ENCODE measurements at regions not wholly inside any gene's neighbourhood (a gene's known extent, or its start where the extent isn't known, plus 50 kb on each side); places are given as distances from the start of the nearest gene placed in this dataset.

DNA sequence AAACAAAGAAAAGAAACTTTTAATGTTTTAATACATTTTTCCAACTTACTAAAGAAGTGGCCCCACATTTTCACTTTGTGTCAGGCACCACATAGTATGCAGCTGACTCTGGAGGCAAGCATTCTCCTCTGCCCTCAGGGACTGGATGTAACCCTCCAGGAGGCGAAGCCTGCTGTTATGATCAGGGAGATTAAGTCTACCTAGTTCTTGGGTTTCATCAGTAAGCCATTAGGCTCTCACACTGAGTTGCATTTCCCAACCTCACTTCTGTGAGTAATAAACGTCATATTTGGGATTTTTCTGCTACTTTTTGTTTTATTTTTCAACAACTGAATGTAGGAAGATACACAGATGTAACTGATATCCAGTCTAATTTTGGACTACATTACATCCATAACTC lies 101.2 kb upstream of the LRFN5 start:
- H3K4me3 ChIP-seq (replicated peaks in 1 of 3; ENCODE audit: insufficient read depth in 1 of 3, low read depth in 2 of 3, low read length in 3 of 3), result no peak overlapping the region
- TF ChIP-seq, protein P1, sequence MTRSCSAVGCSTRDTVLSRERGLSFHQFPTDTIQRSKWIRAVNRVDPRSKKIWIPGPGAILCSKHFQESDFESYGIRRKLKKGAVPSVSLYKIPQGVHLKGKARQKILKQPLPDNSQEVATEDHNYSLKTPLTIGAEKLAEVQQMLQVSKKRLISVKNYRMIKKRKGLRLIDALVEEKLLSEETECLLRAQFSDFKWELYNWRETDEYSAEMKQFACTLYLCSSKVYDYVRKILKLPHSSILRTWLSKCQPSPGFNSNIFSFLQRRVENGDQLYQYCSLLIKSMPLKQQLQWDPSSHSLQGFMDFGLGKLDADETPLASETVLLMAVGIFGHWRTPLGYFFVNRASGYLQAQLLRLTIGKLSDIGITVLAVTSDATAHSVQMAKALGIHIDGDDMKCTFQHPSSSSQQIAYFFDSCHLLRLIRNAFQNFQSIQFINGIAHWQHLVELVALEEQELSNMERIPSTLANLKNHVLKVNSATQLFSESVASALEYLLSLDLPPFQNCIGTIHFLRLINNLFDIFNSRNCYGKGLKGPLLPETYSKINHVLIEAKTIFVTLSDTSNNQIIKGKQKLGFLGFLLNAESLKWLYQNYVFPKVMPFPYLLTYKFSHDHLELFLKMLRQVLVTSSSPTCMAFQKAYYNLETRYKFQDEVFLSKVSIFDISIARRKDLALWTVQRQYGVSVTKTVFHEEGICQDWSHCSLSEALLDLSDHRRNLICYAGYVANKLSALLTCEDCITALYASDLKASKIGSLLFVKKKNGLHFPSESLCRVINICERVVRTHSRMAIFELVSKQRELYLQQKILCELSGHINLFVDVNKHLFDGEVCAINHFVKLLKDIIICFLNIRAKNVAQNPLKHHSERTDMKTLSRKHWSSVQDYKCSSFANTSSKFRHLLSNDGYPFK (CRISPR knock-in tag; IDR thresholded peaks at IDR 0.05; ENCODE audit: borderline replicate concordance), result no peak
- no peak for TF ChIP-seq FOSL2 (CRISPR knock-in tag; IDR thresholded peaks at IDR 0.05)
- TF ChIP-seq TRIM24 (CRISPR knock-in tag; IDR thresholded peaks at IDR 0.05), result no peak
- no peak for TF ChIP-seq ZNF205 (CRISPR knock-in tag; IDR thresholded peaks at IDR 0.05)
- TF ChIP-seq ZFP90 (CRISPR knock-in tag; IDR thresholded peaks at IDR 0.05; ENCODE audit: borderline replicate concordance), result no peak
- no peak for TF ChIP-seq ZNF121 (CRISPR knock-in tag; IDR thresholded peaks at IDR 0.05)
- H3K4me1 ChIP-seq (ENCODE audit: insufficient read depth, low read length), result no peaks in the 10 kb centered on the region
- H4K20me1 ChIP-seq (ENCODE audit: insufficient read depth, low read length), result no peaks in the 10 kb centered on the region
- in situ Hi-C loops (cut with HindIII; ENCODE audit: extremely low pct_ligation_motif_present, low pct_unique_long_range_greater_than_20kb), result no loop called here
- no peak overlapping the region for H2AFZ ChIP-seq (ENCODE audit: low read length)
- H3K4me2 ChIP-seq (ENCODE audit: low read depth, low read length), result no peak overlapping the region
- intact Hi-C loops (cut with micrococcal nuclease; ENCODE audit: unreplicated experiment), result no loop called here
- no peak for ATAC-seq
- H3K79me2 ChIP-seq (ENCODE audit: insufficient read depth, low read length), result no peaks in the 10 kb centered on the region
- peaks cover 65% of the 10 kb centered on the region for H3K9me3 ChIP-seq (ENCODE audit: low read length)
- no peak overlapping the region for H3K27ac ChIP-seq (ENCODE audit: extremely low read length, insufficient read depth, low read length)
- ChIA-PET POLR2A (no interaction called here), CTCF (ENCODE audit: low intra/inter-chr PET ratio, low total read pairs) (no interaction called here)
- WGBS (ENCODE audit: low lambda C conversion rate), result 5% methylated on average over 2 of the region's 2 CpGs
- DNase-seq (ENCODE audit: low spot score), result no peak
- no peaks in the 10 kb centered on the region for H3K36me3 ChIP-seq (replicated peaks in 1 of 2; ENCODE audit: control insufficient read depth in 1 of 2, insufficient read depth in 2 of 2, low read length in 2 of 2)
- no peak for FAIRE-seq
- no peak overlapping the region for H3K9ac ChIP-seq (ENCODE audit: insufficient read depth, low read depth, low read length)
- no peaks in the 10 kb centered on the region for H3K27me3 ChIP-seq (ENCODE audit: control insufficient read depth in 1 of 2, insufficient read depth in 2 of 2, low read length in 2 of 2)
- no TSS peak for BruUV-seq (replicated peaks)

DNA sequence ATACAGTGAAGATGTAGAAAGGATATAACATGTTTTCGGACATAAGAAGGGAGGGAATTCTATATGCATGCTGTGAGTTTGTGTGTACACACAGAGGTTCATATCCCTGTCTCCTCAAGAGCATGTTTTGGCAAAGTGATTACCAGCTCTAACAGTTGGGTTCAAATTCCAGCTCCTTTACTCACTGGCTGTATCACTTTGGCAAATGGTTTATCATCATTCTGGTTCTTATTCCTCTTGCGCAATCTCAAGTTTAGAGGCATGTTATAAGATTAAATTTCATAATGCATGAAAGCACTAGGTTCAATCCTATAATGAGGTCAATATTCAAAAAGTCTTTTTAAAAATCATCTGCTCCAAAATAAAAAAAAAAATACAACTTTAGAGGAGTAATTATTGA lies 107.7 kb upstream of the LRFN5 start:
- ChIA-PET CTCF (ENCODE audit: low intra/inter-chr PET ratio, low total read pairs) (no interaction called here), POLR2A (no interaction called here)
- BruUV-seq (replicated peaks), result no TSS peak
- no peak overlapping the region for H2AFZ ChIP-seq (ENCODE audit: low read length)
- ATAC-seq (no peak), DNase-seq (ENCODE audit: low spot score) (no peak), FAIRE-seq (no peak)
- H3K9me3 ChIP-seq (ENCODE audit: low read length), result peaks cover 78% of the 10 kb centered on the region
- TF ChIP-seq CEBPB (IDR thresholded peaks at IDR 0.05; ENCODE audit: borderline replicate concordance, low read depth, low read length) (peak; percentile 96), FLYWCH1 (CRISPR knock-in tag; IDR thresholded peaks at IDR 0.05) (no peak)
- H3K4me3 ChIP-seq (replicated peaks in 1 of 3; ENCODE audit: insufficient read depth in 1 of 3, low read depth in 2 of 3, low read length in 3 of 3), result no peak overlapping the region
- H3K79me2 ChIP-seq (ENCODE audit: insufficient read depth, low read length), result no peaks in the 10 kb centered on the region
- in situ Hi-C loops (cut with HindIII; ENCODE audit: extremely low pct_ligation_motif_present, low pct_unique_long_range_greater_than_20kb) (no loop called here), intact Hi-C loops (cut with micrococcal nuclease; ENCODE audit: unreplicated experiment) (no loop called here)
- no peak overlapping the region for H3K9ac ChIP-seq (ENCODE audit: insufficient read depth, low read depth, low read length)
- H4K20me1 ChIP-seq (ENCODE audit: insufficient read depth, low read length), result no peaks in the 10 kb centered on the region
- H3K4me1 ChIP-seq (ENCODE audit: insufficient read depth, low read length), result no peaks in the 10 kb centered on the region
- no peak overlapping the region for H3K27ac ChIP-seq (ENCODE audit: extremely low read length, insufficient read depth, low read length)
- WGBS (ENCODE audit: low lambda C conversion rate), result 60% methylated on average over 2 of the region's 2 CpGs
- no peaks in the 10 kb centered on the region for H3K27me3 ChIP-seq (ENCODE audit: control insufficient read depth in 1 of 2, insufficient read depth in 2 of 2, low read length in 2 of 2)
- no peaks in the 10 kb centered on the region for H3K36me3 ChIP-seq (replicated peaks in 1 of 2; ENCODE audit: control insufficient read depth in 1 of 2, insufficient read depth in 2 of 2, low read length in 2 of 2)
- no peak overlapping the region for H3K4me2 ChIP-seq (ENCODE audit: low read depth, low read length)

Data from HepG2 (cell line).